Upper lobe of left lung (tissue), 4 donors: ENCODE measurements at regions not wholly inside any gene's neighbourhood (a gene's known extent, or its start where the extent isn't known, plus 50 kb on each side); places are given as distances from the start of the nearest gene placed in this dataset.

Source experiments
- CTCF ChIP-seq, 6 experiments: fragments of 450-650 bp in 4 of 6; fragments of 200-600 bp in 2 of 6; sonication (generic) in 2 of 6; IDR thresholded peaks; one replicate each; pipeline ENCODE4 v1.5.1; 2016 to 2019; ENCODE audit warnings: antibody characterized with exemption in 6 of 6
- EP300 ChIP-seq, 4 donors: sonication (generic); formaldehyde crosslinking; IDR thresholded peaks; one replicate each; pipeline ENCODE4 v1.5.1; 2017; ENCODE audit warnings: antibody characterized with exemption in 4 of 4, control low read depth in 2 of 4

DNA sequence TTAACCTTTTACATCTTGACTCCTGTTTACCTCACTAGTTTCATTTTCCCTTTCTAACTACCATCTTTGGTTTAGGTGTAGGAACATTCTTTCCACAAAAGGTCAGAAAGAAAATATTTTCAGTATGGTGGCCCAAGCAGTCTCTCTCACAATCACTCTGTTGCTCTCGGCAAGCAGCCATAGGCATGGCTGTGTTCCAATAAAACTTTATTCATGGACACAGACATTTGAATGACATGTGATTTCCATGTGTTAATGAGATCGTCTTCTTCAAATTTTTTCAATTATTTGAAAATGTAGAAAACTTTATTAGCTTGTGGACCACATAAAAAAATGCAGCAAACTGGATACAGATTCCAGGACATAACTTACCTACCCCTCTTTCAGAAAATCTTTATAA, 109.7 kb upstream of the CNTNAP5 start:
- TF ChIP-seq CTCF (IDR thresholded peaks at IDR 0.05) (no peak), EP300 (IDR thresholded peaks at IDR 0.05) (no peak)
